Epidermal melanocyte (primary cell): ENCODE measurements at regions not wholly inside any gene's neighbourhood (a gene's known extent, or its start where the extent isn't known, plus 50 kb on each side); places are given as distances from the start of the nearest gene placed in this dataset.

Source experiments
- DNase-seq: peaks from one replicate; pipeline ENCODE4 v3.0.0; 2011; ENCODE audit warnings: low spot score; ENCODE audit not compliant: insufficient read length

DNA sequence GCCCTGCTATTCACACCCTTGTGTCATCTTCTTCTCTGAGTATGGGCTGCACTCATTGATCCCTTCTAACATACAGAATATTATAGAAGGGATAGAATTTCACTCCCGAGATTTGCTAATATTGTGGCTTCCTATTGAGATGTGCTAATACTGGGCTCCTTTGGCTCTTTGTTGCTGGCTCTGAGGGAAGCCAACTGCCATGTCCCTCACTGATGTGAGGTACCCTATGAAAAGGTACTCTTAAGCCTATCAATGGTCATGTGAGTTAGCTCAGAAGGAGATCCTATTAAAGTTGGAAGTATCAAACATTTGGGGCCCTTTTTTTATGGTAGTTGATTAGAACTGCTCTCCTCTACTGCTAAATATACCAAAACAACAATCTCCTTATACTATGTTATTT, 665.2 kb upstream of the ZWINT start:
- DNase-seq: no peak

DNA sequence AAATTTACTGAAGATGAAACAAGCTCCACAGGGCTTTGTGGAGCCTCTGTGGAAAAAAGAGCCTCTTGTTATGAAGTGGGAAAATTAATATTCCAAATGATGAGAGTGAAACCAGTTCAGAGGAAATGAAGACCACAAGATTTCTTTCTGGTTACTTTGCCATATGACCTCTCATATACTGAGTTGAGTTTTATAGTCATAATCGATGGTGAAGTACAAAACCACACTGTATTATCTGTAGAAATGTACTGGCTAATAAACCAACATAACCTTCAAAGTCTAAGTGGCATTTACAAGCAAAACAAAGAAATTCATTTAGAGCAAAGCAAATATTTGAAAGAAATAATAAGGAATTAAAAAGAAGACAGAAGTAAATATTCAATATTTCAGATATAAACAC, 662.6 kb upstream of the ZWINT start:
- no peak for DNase-seq

DNA sequence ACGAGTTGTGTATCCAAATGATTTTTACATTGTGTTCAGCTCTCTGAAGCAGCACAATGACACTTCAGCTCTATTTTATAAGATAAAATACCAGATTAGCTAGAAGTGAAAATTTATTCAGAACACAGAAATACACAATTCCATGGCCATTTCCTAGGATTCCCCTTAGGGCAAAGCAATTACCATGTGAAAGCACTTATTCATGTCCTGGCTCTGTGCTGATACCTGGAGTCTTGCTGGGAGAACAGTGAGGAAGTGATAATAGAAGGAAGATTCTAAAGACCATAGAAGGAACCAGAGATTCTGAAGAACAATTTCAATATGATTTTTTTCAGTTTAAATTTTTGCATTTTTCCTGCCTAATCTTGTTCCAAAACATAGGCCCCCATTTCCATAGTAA, 657.4 kb upstream of the ZWINT start:
- no peak for DNase-seq

DNA sequence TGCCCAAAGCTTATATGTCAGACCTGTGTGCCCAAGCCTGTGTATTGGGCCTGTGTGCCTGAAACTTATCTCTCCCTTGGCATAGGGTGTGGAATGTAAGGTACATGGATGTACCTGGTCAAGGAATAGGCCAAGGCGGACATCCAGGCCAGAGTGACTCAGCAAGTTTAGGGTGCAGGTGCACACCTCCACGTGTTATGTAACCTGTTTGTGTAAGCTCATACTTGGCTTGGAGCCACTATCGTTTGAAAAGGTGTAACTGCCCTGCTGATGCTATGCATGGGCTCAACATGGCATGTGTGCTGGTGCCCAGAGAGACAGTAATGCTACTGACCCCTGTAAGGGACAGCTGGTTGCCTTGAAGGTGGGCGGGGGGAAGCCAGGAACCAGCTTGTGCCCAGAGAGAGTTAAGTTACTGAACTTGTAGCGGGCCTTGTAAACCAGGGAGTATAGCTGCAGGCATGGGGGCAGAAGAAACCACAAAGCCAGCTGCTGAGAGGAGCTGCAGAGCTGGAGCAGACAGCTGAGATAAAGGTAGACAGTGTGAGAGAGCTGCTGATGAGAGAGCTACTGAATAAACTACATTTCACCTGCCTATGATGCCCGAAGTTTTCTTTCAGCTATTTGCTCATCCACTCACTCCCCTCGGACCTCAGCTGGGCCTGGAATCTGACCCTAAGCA, 656.4 kb upstream of the ZWINT start:
- no peak for DNase-seq

DNA sequence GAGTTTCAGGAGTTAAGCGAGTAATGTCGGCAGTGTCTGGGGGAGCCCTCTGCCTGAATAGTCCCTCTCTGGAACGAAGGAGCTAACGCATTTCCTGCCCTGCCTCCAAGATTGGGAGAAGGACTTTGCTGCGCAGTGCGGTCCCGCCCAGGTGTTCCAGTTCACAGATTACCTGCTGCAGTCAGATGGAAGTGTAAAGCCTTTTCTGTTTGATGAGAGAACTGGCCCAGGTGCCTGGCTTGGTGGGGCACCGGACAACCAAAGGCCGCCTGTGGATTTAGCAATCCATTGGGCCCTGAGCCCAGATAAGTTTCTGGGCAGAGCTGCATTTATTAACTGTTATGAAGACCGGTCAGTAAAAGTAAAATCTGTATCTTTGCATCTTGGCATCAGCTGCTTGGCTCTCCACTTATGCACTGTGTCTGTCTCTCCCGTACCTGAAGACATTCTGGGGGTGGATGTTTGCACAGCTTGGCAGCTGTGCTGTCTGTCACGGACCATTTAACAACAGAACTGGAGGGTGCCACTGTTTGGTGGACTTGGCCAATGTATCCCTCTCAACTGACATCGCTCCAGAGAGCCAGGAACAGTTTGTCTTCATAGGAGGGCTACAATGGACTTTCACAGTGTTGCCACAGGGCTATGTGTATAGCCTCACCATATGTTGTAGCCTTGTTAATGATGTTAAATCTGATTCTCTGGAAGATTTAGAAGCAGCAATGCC, 654.7 kb upstream of the ZWINT start:
- DNase-seq: no peak

DNA sequence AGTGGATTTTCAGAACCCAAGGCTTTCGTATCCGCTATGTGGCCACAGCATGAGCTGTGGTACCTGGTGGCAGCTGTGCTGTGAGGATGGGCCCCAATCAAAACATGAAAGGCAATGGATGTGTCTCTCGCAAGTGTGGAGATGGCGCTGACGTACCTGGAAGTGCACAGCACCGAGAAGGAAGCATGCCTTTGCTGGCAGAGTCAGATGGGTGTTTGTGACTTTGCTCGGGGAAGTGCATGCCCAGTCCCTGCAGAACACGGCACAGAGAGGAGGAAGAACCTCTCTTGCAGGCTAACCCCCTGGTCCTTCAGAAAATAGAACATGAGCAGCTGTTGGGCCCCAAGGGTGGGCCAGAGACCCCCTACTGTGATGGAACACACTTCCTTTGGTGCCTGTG, 654.1 kb upstream of the ZWINT start:
- DNase-seq: no peak

DNA sequence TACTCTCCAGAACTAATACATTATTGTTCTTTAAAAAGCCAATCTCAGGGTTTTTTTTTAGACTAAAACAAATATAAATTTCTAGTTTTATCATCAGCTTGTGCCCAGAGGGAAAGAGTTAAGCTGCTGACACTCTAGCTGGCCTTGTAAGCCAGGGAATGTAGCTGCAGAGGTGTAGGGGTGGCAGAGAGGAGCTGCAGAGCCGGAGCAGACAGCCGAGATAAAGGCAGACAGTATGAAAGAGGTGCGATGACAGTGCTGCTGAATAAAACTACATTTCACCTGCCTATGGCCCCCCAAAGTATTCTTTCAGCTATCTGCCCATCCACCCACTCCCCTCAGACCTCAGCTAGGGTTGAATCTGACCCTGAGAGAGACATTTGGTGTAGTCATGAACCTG, 653.7 kb upstream of the ZWINT start:
- no peak for DNase-seq

DNA sequence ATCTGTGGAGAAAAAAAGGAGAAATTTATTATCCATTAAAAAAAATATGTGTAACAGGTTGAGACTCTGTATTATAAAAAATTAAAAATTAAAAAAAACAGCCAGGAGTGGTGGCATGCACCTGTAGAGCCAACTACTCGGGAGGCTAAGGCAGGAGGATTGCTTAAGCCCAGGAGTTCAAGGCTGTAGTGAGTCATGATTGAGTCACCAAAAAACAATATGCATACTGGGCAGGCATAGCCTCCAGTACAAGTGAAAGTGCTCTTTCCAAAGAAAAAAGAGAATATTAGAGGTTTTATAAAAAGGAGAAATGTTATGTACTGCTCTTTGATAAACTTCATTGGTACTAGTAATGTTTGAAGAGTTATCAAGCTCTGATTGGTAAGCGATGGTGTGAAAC, 647.1 kb upstream of the ZWINT start:
- DNase-seq: no peak

DNA sequence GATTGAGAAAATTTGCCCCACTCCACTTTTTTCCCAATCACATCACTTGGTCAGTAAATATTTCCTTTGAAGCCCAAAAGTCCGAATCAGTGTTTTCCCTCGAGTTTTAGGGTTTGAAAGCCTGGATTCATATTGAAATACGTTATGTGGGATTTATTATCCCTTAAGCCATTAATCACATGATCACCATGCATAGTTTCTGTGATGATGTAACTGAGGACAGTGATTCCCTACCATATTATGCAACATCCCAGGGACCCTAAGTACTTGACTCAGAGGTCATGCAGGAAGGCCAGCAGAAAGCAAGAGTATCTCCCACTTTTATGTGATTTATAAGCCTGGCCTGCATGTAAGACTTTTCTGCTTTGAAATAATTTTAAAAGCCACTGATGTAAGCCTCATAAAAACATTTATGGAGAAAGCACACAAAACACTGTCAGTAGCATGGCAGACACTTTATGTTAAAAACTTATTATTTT, 630.6 kb upstream of the ZWINT start:
- no peak for DNase-seq

DNA sequence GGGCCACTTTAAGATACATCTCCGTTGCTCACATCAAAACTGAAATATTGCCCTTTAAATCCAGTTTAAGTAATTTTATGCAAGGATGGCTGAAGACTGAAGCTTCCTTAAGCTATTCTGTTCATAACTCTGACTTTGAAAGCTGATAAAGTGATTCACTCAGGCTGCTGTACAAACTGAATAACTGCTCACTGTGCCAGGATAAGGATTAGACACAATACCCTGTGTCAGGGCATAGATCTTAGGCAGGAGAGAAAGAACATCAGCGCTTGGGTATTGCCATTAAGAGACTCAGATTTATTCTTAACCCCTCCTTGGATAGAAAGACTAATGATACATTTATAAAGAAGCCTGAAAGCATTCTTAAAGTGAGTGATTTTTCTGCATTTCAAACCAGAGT, 614.5 kb upstream of the ZWINT start:
- no peak for DNase-seq

DNA sequence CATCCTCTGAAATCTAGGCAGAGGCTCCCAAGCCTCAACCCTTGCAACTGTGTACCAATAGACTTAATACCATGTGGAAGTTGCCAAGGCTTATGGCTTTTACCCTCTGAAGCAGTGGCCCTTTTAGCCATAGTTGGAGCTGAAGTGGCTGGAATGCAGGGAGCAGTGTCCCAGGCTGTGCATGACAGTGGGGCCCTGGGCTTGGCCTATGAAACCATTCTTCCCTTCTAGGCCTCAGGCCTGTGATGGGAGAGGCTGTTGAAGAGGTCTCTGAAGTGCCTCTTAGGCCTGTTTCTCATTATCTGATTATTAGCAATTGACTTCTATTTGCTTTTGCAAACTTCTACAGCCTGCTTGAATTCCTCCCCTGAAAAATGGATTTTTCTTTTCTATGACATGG, 612.7 kb upstream of the ZWINT start:
- no peak for DNase-seq

DNA sequence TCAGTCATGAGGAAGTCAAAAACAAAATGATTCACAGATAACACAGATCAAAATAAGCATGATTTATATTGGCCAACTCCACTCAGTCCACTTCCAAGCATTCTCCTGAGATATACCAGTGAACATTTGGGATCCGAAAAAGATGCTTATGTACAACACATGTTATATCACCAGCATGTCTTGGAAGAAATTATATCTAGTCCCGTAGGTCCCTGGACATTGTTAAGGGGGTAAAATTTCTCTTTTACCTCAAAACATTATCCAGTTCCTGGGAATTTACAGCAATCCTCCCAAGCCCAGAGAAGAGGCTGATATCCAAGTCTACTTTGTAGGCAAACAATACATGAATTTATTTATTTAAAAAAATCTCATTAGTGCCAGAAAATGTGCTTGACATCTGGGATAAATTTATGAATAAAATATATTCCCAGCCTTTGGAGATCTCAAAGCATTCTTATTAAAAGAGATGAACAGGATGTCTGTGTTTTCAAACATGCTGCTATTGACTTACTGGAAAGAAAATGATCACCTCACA, 582.2 kb upstream of the ZWINT start:
- no peak for DNase-seq

DNA sequence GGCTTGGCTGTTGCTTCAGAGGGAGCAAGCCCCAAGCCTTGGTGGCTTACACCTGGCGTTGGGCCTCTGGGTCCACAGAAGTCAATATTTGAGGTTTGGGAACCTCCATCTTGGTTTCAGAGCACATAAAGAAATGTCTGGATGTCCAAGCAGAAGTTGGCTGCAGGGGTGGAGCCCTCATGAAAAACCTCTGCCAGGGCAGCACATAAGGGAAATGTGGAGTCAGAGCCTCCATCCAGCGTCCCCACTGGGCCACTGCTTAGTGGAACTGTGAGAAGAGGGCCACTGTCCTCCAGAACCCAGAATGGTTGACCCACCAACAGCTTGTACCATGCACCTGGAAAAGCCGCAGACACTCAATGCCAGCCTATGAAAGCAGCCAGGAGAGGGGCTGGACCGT, 573.5 kb upstream of the ZWINT start:
- no peak for DNase-seq

DNA sequence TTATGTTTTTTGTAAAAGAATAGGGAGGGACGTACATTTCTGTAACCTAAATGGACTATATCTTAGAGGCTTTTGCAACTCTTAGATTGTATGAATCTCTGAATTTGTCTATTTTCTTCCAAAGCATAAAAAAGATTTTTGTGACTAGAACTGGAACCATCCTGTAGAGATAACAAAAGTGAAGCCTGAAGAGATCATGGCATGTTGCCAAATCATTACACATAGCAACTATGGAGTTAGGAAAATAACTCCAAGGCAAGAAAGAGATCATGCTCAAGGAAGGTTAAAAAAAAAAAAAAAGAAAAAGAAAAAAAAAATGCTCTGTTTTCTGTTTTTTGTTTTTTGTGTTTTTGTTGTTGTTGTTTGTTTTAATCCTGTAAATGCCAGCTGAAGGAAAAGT, 567.7 kb upstream of the ZWINT start:
- no peak for DNase-seq

DNA sequence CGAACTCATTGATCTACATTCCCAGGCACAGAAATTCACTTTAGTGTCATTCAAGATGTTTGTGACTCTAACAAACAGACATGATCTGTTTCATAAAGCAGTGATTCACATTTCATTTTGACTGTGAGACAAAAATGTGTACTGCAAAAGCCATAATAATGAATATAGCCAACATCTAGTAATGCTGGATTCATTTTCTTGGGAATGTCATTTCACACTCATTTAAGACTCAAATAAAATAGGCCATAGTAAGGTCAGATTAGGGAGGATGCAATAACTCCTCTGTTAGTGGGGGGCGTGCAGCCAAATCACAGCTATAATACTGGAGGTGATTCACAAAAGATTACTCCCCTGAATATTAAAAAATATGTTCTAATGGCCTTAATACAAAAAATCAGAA, 566.6 kb upstream of the ZWINT start:
- DNase-seq: no peak

DNA sequence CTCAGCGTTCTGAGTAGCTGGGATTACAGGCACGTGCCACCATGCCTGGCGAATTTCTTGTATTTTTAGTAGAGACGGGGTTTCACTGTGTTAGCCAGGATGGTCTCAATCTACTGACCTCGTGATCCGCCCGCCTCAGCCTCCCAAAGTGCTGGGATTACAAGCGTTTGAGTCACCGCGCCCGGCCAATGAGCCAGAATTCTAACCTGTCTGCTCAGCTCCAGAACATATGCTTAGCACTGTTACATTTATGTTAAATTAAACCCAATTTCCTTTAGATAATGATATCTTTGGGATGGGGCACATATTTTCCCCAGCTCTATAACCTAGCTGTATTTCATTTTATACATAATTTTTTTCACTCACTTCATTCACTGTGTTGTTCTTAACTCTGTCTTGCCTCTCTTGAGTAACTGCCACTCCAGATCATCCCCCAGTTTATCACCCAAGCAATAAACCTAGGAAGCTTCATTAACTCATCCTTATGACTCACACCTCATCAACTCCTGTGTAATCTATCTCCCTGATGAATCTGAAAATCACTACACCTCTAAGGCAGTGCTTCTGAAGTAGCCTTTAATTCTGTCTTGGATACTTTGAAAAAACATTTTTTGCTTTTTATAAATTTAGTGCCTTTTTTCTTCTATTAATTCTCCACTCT, 559.7 kb upstream of the ZWINT start:
- DNase-seq: no peak

DNA sequence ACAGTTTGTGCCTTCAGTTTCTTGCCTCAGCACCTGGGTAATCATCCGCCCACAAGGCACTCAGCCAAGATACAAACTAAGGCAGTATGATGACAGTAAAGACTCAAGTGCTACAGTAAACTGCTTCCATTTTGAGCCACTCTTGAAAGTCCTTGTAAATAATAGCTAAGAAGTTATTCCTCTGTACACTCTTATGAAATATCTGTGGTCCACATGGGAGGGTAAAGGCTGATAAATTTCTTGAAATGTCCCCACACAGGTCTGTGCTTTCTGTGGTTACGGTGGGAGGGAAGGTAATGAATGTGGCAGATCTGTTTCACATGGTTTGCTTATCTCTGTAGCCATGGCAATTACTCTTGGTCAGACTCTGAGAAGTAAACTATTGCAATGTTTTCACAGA, 551.0 kb upstream of the ZWINT start:
- DNase-seq: no peak

DNA sequence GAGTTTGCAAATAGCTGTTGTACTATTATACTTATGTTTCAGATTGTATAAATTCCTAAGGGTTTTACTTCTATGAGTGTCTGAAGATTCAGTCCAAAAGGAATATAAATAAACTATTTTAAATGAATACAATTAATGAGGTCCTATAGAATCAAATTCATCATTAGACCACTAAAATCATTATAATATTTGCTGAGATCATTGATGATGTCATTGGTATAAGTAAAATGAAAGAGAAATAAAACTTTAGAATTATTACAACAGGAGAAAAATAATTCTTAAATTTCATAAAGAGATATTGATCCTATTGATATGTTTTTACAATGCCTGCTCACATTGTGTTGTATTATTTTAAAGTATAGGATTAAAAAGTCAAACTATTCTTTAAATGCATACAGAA, 544.0 kb upstream of the ZWINT start:
- no peak for DNase-seq

DNA sequence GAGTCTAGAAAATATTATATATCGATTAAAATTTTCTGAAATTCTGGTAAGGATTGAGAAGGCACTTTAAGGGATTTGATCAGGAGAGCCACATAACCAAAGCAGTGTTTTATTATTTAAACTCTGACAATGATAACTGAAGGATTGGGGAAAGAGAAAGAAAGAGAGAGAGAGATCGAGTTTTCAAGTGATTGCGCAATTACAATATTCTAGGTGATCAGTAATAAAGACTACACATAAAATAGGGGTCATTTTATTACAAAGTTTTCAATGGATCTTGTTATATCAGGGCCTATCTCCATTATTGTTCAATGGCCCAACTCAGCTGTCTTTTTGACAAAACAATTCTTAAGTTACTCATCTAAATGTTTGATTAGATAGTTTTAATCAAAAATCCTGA, 541.5 kb upstream of the ZWINT start:
- no peak for DNase-seq

DNA sequence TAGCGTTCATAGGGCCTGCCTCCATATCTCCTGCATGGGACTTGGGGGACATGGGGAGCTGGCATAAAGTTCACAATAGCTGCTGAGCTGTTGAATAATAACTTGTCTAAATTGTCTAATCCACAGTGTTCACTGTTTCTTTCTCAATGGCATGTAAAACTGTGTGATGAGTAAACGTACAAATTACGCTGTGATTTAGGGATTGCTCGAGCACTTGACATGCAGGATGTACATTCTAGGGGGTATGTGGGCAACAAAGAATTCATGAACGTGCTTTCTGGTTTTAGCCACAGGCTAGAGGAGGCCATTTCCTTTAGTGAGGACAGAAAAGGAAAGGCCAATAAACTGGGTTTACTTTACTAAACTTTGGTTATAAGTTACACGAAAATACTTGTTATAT, 534.2 kb upstream of the ZWINT start:
- no peak for DNase-seq

DNA sequence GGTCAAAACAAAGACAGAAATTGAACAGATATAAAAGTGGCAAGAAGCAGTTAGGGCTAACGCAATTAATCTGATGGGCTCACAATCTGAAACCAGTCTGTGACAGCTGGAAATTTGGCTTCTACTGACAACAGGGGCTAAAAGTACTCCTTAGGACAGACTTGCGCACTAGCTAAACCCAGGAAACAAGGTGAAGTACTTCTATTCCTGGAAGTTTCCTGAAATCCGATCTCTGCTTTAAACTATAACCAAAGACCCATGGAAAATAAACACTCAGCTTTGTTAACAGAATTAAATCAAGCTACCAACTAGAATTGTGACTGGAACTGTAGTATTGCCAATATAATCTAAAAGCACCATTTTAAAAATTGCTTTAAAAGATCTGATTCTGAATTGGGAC, 520.2 kb upstream of the ZWINT start:
- DNase-seq: no peak

DNA sequence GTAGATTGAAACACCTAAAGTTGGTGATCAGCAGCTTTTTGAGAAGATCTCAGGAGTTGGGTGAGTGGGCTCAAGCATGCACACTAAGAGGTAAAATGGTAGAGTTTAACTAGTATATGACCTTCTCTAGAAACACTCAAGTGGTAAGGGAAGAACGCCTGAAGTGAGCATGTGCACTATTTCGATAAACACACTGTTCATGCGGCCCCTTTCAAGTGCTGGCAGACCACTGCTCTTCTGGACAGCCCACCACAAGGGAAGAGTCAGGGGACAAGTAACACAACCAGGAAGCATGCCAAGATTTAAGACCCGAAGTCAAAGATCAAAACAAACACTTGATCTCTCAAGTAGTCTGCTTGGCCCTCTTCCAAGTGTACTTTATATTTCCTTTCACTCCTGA, 519.5 kb upstream of the ZWINT start:
- no peak for DNase-seq

DNA sequence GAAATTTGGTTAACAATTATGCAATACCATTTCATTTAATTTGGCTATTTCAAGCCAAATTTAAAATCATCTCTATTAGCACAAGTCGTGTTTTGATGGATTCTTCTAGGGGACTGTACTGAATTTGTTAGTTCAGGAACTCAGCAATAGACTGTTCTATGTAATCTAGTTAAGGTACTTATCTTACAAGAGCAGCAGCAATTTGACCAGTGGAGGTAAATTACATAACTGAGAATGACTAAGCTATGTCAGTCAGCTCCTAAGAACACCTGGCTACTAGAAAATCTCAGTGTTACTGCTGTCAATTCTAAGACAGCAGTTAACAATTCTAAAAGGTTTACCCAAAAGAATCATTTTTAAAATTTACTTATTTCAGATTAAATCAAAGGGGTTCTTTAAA, 513.9 kb upstream of the ZWINT start:
- no peak for DNase-seq
